ENCODE measurements at regions not wholly inside any gene's neighbourhood (a gene's known extent, or its start where the extent isn't known, plus 50 kb on each side); places are given as distances from the start of the nearest gene placed in this dataset.

- no peak for TF ChIP-seq ZSCAN4 (tag by site-specific recombination; IDR thresholded peaks at IDR 0.05)
- no peak for TF ChIP-seq ZNF555 (tag by site-specific recombination; conservative IDR thresholded peaks at IDR 0.05)
- TF ChIP-seq FEZF1 (tag by site-specific recombination; IDR thresholded peaks at IDR 0.05): no peak
- TF ChIP-seq ZNF621 (tag by site-specific recombination; IDR thresholded peaks at IDR 0.05): no peak
- TF ChIP-seq ZNF664 (tag by site-specific recombination; IDR thresholded peaks at IDR 0.05): no peak
These were observed 108.4 kb downstream of the GGTLC2 start (continued) for GRCh38 chr22:22752556-22753477.

- CTCF ChIA-PET: interaction anchor here (0.5 to 4.4 kb wide), 66 partner anchors 10 to 540 kb away, joined by 3 to 60 read pairs (median 4); no protein-coding TSS in a partner anchor
These were observed 109.3 kb downstream of the GGTLC2 start for GRCh38 chr22:22753526-22754267.

GRCh38 chr22:22754268-22754657 lies 109.8 kb downstream of the GGTLC2 start:
- Histone ChIP-seq H3K4me3 (ENCODE audit: low read depth, low read length) (no peak overlapping the region), H3K9me3 (ENCODE audit: control insufficient read depth, insufficient read depth, low read depth, low read length) (no peaks in the 10 kb centered on the region), H3K27ac (ENCODE audit: extremely low read depth, low read depth, low read length) (no peak overlapping the region), H3K4me1 (ENCODE audit: control insufficient read depth, insufficient read depth, low read length) (no peaks in the 10 kb centered on the region), H3K36me3 (ENCODE audit: control insufficient read depth in 2 of 2, insufficient read depth in 1 of 2, low read length in 2 of 2) (no peaks in the 10 kb centered on the region)
- CTCF ChIA-PET: interaction anchor here (0.6 to 4.4 kb wide), 33 partner anchors 9 to 414 kb away, joined by 3 to 60 read pairs (median 4); no protein-coding TSS in a partner anchor
- POLR2A ChIA-PET: interaction anchor here (1.1 kb wide), 1 partner anchor 130 kb away, joined by 4 read pairs; no protein-coding TSS in a partner anchor
- TF ChIP-seq ZNF645 (tag by site-specific recombination; IDR thresholded peaks at IDR 0.05): no peak
- TF ChIP-seq ZNF169 (tag by site-specific recombination; IDR thresholded peaks at IDR 0.05): no peak
- no peak for TF ChIP-seq ZNF121 (tag by site-specific recombination; IDR thresholded peaks at IDR 0.05)
- TF ChIP-seq OSR2 (tag by site-specific recombination; IDR thresholded peaks at IDR 0.05): no peak
- no peak for TF ChIP-seq ZNF830 (tag by site-specific recombination; IDR thresholded peaks at IDR 0.05; ENCODE audit: low read depth)
- TF ChIP-seq ZNF514 (tag by site-specific recombination; IDR thresholded peaks at IDR 0.05): no peak
- TF ChIP-seq ZNF341 (tag by site-specific recombination; IDR thresholded peaks at IDR 0.05; ENCODE audit: low read depth): no peak
- TF ChIP-seq ZNF561 (tag by site-specific recombination; IDR thresholded peaks at IDR 0.05; ENCODE audit: borderline replicate concordance): no peak
- TF ChIP-seq ZNF785 (tag by site-specific recombination; IDR thresholded peaks at IDR 0.05): no peak
- TF ChIP-seq HOXD13 (CRISPR knock-in tag; IDR thresholded peaks at IDR 0.05; ENCODE audit: borderline replicate concordance): no peak
- TF ChIP-seq ZNF544 (tag by site-specific recombination; IDR thresholded peaks at IDR 0.05): no peak
- TF ChIP-seq ZBTB21 (tag by site-specific recombination; IDR thresholded peaks at IDR 0.05): no peak
- no peak for TF ChIP-seq ZNF416 (tag by site-specific recombination; IDR thresholded peaks at IDR 0.05)
- no peak for TF ChIP-seq ZNF654 (tag by site-specific recombination; IDR thresholded peaks at IDR 0.05; ENCODE audit: low read depth)

More at GRCh38 chr22:22753526-22754267, 109.3 kb downstream of the GGTLC2 start:
- POLR2A ChIA-PET: interaction anchor here (1.1 kb wide), 1 partner anchor 130 kb away, joined by 4 read pairs; no protein-coding TSS in a partner anchor
- H3K27ac ChIP-seq (ENCODE audit: extremely low read depth, low read depth, low read length): no peak overlapping the region
- TF ChIP-seq ZNF341 (tag by site-specific recombination; IDR thresholded peaks at IDR 0.05; ENCODE audit: low read depth) (peak; percentile 77), CTCF (tag by site-specific recombination; IDR thresholded peaks at IDR 0.05) (peak; percentile 57; the same call in 1 of the 2 replicates), ZNF645 (tag by site-specific recombination; IDR thresholded peaks at IDR 0.05) (no peak), KLF10 (tag by site-specific recombination; IDR thresholded peaks at IDR 0.05) (no peak), ZNF654 (tag by site-specific recombination; IDR thresholded peaks at IDR 0.05; ENCODE audit: low read depth) (peak; percentile 45; the same call in 1 of the 2 replicates)
- no peaks in the 10 kb centered on the region for H3K4me1 ChIP-seq (ENCODE audit: control insufficient read depth, insufficient read depth, low read length)
- H3K4me3 ChIP-seq (ENCODE audit: low read depth, low read length): no peak overlapping the region
- H3K9me3 ChIP-seq (ENCODE audit: control insufficient read depth, insufficient read depth, low read depth, low read length): no peaks in the 10 kb centered on the region
- no peaks in the 10 kb centered on the region for H3K36me3 ChIP-seq (ENCODE audit: control insufficient read depth in 2 of 2, insufficient read depth in 1 of 2, low read length in 2 of 2)

Measured in HEK293 (cell line).